A673 (cell line): ENCODE measurements at regions not wholly inside any gene's neighbourhood (a gene's known extent, or its start where the extent isn't known, plus 50 kb on each side); places are given as distances from the start of the nearest gene placed in this dataset.

Experiments used
- BruUV-seq: library from RNA; stranded (reverse); fragments of 400-500 nt; replicated peaks from 2 replicates; lab custom pipeline; 2021; lab: Mats Ljungman, UMichigan
- CTCF ChIA-PET: fragments of 300-600 bp; sonication (Branson Sonifier 250); formaldehyde crosslinking; loops from one replicate; lab custom pipeline; 2022; ENCODE audit warnings: antibody characterized with exemption; lab: Charles Lee
- POLR2A ChIA-PET: fragments of 300-600 bp; sonication (Branson Sonifier 250); formaldehyde crosslinking; loops from one replicate; lab custom pipeline; 2022; ENCODE audit warnings: antibody characterized with exemption; ENCODE audit not compliant: low non-redundant PET; lab: Charles Lee
- DNase-seq: peaks from one replicate; pipeline ENCODE4 v3.0.0-alpha.2; 2015; ENCODE audit warnings: low spot score
- H3K27ac ChIP-seq: fragments of 200-600 bp; sonication (generic); 2 replicates; pipeline ENCODE4 v1.5.1; 2016; ENCODE audit warnings: mixed run types, low read depth, mild to moderate bottlenecking, mixed read lengths, antibody characterized with exemption, low read length; ENCODE audit not compliant: poor library complexity, severe bottlenecking
- H3K27me3 ChIP-seq: fragments of 200-600 bp; sonication (generic); replicated peaks from 2 replicates; pipeline ENCODE4 v1.6.1; 2017; ENCODE audit warnings: mixed run types, low read depth, mild to moderate bottlenecking, mixed read lengths, antibody characterized with exemption, low read length; ENCODE audit not compliant: insufficient read depth, poor library complexity
- H3K36me3 ChIP-seq: fragments of 200-600 bp; sonication (generic); 2 replicates; pipeline ENCODE4 v1.6.1; 2016; ENCODE audit warnings: mixed run types, mild to moderate bottlenecking, mixed read lengths, antibody characterized with exemption, low read length; ENCODE audit not compliant: insufficient read depth, poor library complexity, severe bottlenecking
- H3K4me1 ChIP-seq: fragments of 200-600 bp; sonication (generic); 2 replicates; pipeline ENCODE4 v1.6.1; 2017; ENCODE audit warnings: mixed run types, mild to moderate bottlenecking, mixed read lengths, antibody characterized with exemption, low read length; ENCODE audit not compliant: insufficient read depth, poor library complexity, severe bottlenecking
- H3K4me3 ChIP-seq: fragments of 200-600 bp; sonication (generic); 2 replicates; pipeline ENCODE4 v1.5.1; 2016; ENCODE audit warnings: low read depth, mixed run types, mild to moderate bottlenecking, mixed read lengths, low read length; ENCODE audit not compliant: poor library complexity, severe bottlenecking
- H3K9me3 ChIP-seq: fragments of 200-600 bp; sonication (generic); 2 replicates; pipeline ENCODE4 v1.6.1; 2016; ENCODE audit warnings: mixed run types, low read depth, mild to moderate bottlenecking, mixed read lengths, antibody characterized with exemption, low read length; ENCODE audit not compliant: poor library complexity, severe bottlenecking
- CTCF ChIP-seq: fragments of 300-800, 200-600 bp; sonication (generic); conservative IDR thresholded peaks from 2 replicates; pipeline ENCODE4 v1.5.1; 2017; ENCODE audit warnings: low read depth, mild to moderate bottlenecking, antibody characterized with exemption, low read length, moderate library complexity, mixed read lengths
- EZH2 ChIP-seq: fragments of 200-600 bp; sonication (generic); IDR thresholded peaks from 2 replicates; pipeline ENCODE4 v1.6.1; 2017; ENCODE audit warnings: borderline replicate concordance, low read depth, mild to moderate bottlenecking, mixed read lengths, antibody characterized with exemption, low read length; ENCODE audit not compliant: poor library complexity, severe bottlenecking
- intact Hi-C: fragments of 100-400 bp; cut with micrococcal nuclease; formaldehyde crosslinking; loops from one replicate; pipeline ENCODE4 v1.10.0; 2022; ENCODE audit not compliant: unreplicated experiment

- no peaks in the 10 kb centered on the region for H3K4me1 ChIP-seq
- POLR2A ChIA-PET = no interaction called here
- DNase-seq = no peak
- BruUV-seq = no TSS peak
- H3K27ac ChIP-seq = no peak overlapping the region
- TF ChIP-seq CTCF = no peak
- TF ChIP-seq EZH2 = no peak
- intact Hi-C loops = loop anchor here (5.0 kb wide), 2 partner anchors 98 to 183 kb away; partner anchors contain the start of gene WAC
- H3K27me3 ChIP-seq = no peaks in the 10 kb centered on the region
- H3K4me3 ChIP-seq = no peak overlapping the region
- CTCF ChIA-PET = no interaction called here
- H3K36me3 ChIP-seq = no peaks in the 10 kb centered on the region
- no peaks in the 10 kb centered on the region for H3K9me3 ChIP-seq
Observed at GRCh38 chr10:28434063-28434462, 98.9 kb upstream of the WAC start.

GRCh38 chr10:28442403-28442802, 90.5 kb upstream of the WAC start:
- TF ChIP-seq CTCF = no peak
- DNase-seq = peak; percentile 7
- BruUV-seq = no TSS peak
- ChIA-PET POLR2A (no interaction called here), CTCF (no interaction called here)
- Histone ChIP-seq H3K27me3 (no peaks in the 10 kb centered on the region), H3K4me1 (no peaks in the 10 kb centered on the region), H3K27ac (no peak overlapping the region), H3K36me3 (no peaks in the 10 kb centered on the region), H3K9me3 (no peaks in the 10 kb centered on the region), H3K4me3 (no peak overlapping the region)
- intact Hi-C loops = no loop called here

GRCh38 chr10:28444031-28444430, 88.9 kb upstream of the WAC start:
- Histone ChIP-seq H3K4me3 (no peak overlapping the region), H3K27me3 (no peaks in the 10 kb centered on the region), H3K9me3 (no peaks in the 10 kb centered on the region), H3K36me3 (no peaks in the 10 kb centered on the region), H3K27ac (no peak overlapping the region), H3K4me1 (no peaks in the 10 kb centered on the region)
- no peak for DNase-seq
- intact Hi-C loops = no loop called here
- ChIA-PET POLR2A (no interaction called here), CTCF (no interaction called here)
- TF ChIP-seq EZH2 (no peak), CTCF (no peak)
- no TSS peak for BruUV-seq
